HCT116 (cell line): ENCODE measurements at regions not wholly inside any gene's neighbourhood (a gene's known extent, or its start where the extent isn't known, plus 50 kb on each side); places are given as distances from the start of the nearest gene placed in this dataset.

ENCODE experiments used
- ATAC-seq: fragments of 200-7000 bp; cut with Tn5 transposase; 2 replicates; pipeline ENCODE4 v1.9.1; 2020; ENCODE audit warnings: mild to moderate bottlenecking, moderate library complexity
- BruUV-seq: library from RNA; stranded (reverse); fragments of 400-500 nt; replicated peaks from 2 replicates; lab custom pipeline; 2021; lab: Mats Ljungman, UMichigan
- CTCF ChIA-PET: fragments of 300-600 bp; sonication (Branson Sonifier 250); formaldehyde crosslinking; loops from one replicate; lab custom pipeline; 2021; ENCODE audit warnings: antibody characterized with exemption; lab: Charles Lee
- POLR2A ChIA-PET: fragments of 300-600, 350-600 bp; sonication (Branson Sonifier 250); formaldehyde crosslinking; loops from one replicate; lab custom pipeline; 2021; ENCODE audit warnings: antibody characterized with exemption; lab: Charles Lee
- RAD21 ChIA-PET, 2 experiments: fragments of 300-600 bp; sonication (Branson Sonifier 250); formaldehyde crosslinking; loops; one replicate each; lab custom pipeline; 2023; ENCODE audit warnings: low total read pairs in 2 of 2; ENCODE audit not compliant: uncharacterized antibody in 2 of 2, unreplicated experiment in 2 of 2, low non-redundant PET in 1 of 2; lab: Charles Lee
- DNase-seq: peaks from one replicate; pipeline ENCODE4 v3.0.0-alpha.2; 2010; ENCODE audit warnings: low read depth, low spot score
- H2AFZ ChIP-seq: fragments of 200-600 bp; shearing (Covaris generic), sonication (generic); 2 replicates; pipeline ENCODE4 v1.6.1; 2017; ENCODE audit warnings: low read depth, mixed run types, mixed read lengths, antibody characterized with exemption, low read length; ENCODE audit not compliant: poor library complexity, severe bottlenecking
- H3K27ac ChIP-seq: 2 replicates; pipeline ENCODE4 v1.5.1; 2012; ENCODE audit warnings: low read depth, low read length
- H3K27me3 ChIP-seq: fragments of 200-600 bp; sonication (generic); 2 replicates; pipeline ENCODE4 v1.6.1; 2016; ENCODE audit warnings: mixed run types, low read length, mixed read lengths; ENCODE audit not compliant: insufficient read depth
- H3K36me3 ChIP-seq, 2 experiments: fragments of 200-500 bp in 1 of 2; fragments of 200-600 bp in 1 of 2; sonication (Bioruptor generic) in 1 of 2; sonication (generic) in 1 of 2; 2 replicates each; pipeline versions ENCODE4 v1.5.1 to v1.6.1; 2014 to 2016; ENCODE audit warnings: low read length in 2 of 2, inconsistent platforms in 1 of 2, mixed read lengths in 1 of 2, mixed run types in 1 of 2; ENCODE audit not compliant: insufficient read depth in 2 of 2, control insufficient read depth in 1 of 2
- H3K4me1 ChIP-seq, 2 experiments: fragments of 200-600 bp in 1 of 2; sonication (generic) in 1 of 2; 2 replicates each; pipeline versions ENCODE4 v1.5.1 to v1.6.1; 2012 to 2017; ENCODE audit warnings: low read length in 2 of 2, inconsistent platforms in 1 of 2, mild to moderate bottlenecking in 1 of 2, mixed read lengths in 1 of 2, mixed run types in 1 of 2, moderate library complexity in 1 of 2; ENCODE audit not compliant: insufficient read depth in 2 of 2, control insufficient read depth in 1 of 2
- H3K4me2 ChIP-seq: fragments of 200-600 bp; sonication (generic); 2 replicates; pipeline ENCODE4 v1.6.1; 2017; ENCODE audit warnings: mixed run types, low read length, mixed read lengths
- H3K4me3 ChIP-seq, 2 experiments: fragments of 200-600 bp in 1 of 2; sonication (generic) in 1 of 2; replicated peaks in 1 of 2; 2 replicates each; pipeline ENCODE4 v1.5.1; 2011 to 2016; ENCODE audit warnings: low read length in 2 of 2, control low read depth in 1 of 2, low read depth in 1 of 2, mild to moderate bottlenecking in 1 of 2, mixed read lengths in 1 of 2, mixed run types in 1 of 2
- H3K79me2 ChIP-seq: fragments of 200-600 bp; sonication (generic); 2 replicates; pipeline ENCODE4 v1.6.1; 2017; ENCODE audit warnings: mild to moderate bottlenecking, mixed run types, low read length, moderate library complexity, mixed read lengths; ENCODE audit not compliant: insufficient read depth
- H3K9ac ChIP-seq: fragments of 200-600 bp; sonication (generic); 2 replicates; pipeline ENCODE4 v1.6.1; 2016; ENCODE audit warnings: low read length, mixed read lengths
- H3K9me2 ChIP-seq: fragments of 200-600 bp; sonication (generic), shearing (Covaris generic); 2 replicates; pipeline ENCODE4 v1.6.1; 2017; ENCODE audit warnings: mixed run types, mild to moderate bottlenecking, moderate library complexity; ENCODE audit not compliant: insufficient read depth
- H3K9me3 ChIP-seq, 2 experiments: fragments of 200-500 bp in 1 of 2; fragments of 200-600 bp in 1 of 2; sonication (Bioruptor generic) in 1 of 2; sonication (generic) in 1 of 2; 2 replicates each; pipeline ENCODE4 v1.6.1; 2014 to 2017; ENCODE audit warnings: low read length in 2 of 2, mixed read lengths in 2 of 2, inconsistent platforms in 1 of 2, low read depth in 1 of 2, mild to moderate bottlenecking in 1 of 2, mixed run types in 1 of 2, moderate library complexity in 1 of 2; ENCODE audit not compliant: control insufficient read depth in 1 of 2, insufficient read depth in 1 of 2
- H4K20me1 ChIP-seq: fragments of 200-600 bp; sonication (generic), shearing (Covaris generic); 2 replicates; pipeline ENCODE4 v1.6.1; 2017; ENCODE audit warnings: mixed run types, mild to moderate bottlenecking, moderate library complexity; ENCODE audit not compliant: insufficient read depth
- CTCF ChIP-seq, 3 experiments: fragments of 200-600 bp in 1 of 3; sonication (generic) in 1 of 3; IDR thresholded peaks in 2 of 3; conservative IDR thresholded peaks in 1 of 3; 2 replicates each; pipeline ENCODE4 v1.5.1; 2012 to 2017; ENCODE audit warnings: low read depth in 2 of 3, low read length in 2 of 3, antibody characterized with exemption in 1 of 3, borderline replicate concordance in 1 of 3, control low read depth in 1 of 3, mild to moderate bottlenecking in 1 of 3, mixed read lengths in 1 of 3, mixed run types in 1 of 3, moderate library complexity in 1 of 3; ENCODE audit not compliant: insufficient read depth in 1 of 3
- ELF1 ChIP-seq: IDR thresholded peaks from 2 replicates; pipeline ENCODE4 v1.6.1; 2012; ENCODE audit warnings: low read depth, borderline replicate concordance
- FOSL1 ChIP-seq: IDR thresholded peaks from 2 replicates; pipeline ENCODE4 v1.6.1; 2012; ENCODE audit warnings: low read depth
- JUND ChIP-seq: IDR thresholded peaks from 2 replicates; pipeline ENCODE4 v1.6.1; 2012
- MAX ChIP-seq: IDR thresholded peaks from 2 replicates; pipeline ENCODE4 v1.6.1; 2012
- POLR2A ChIP-seq: IDR thresholded peaks from 2 replicates; pipeline ENCODE4 v1.7.0; 2011; ENCODE audit warnings: borderline replicate concordance; ENCODE audit not compliant: insufficient read depth, insufficient read length; ENCODE audit errors: extremely low read depth
- SIN3A ChIP-seq: IDR thresholded peaks from 2 replicates; pipeline ENCODE4 v1.6.1; 2012; ENCODE audit warnings: low read depth
- TCF7L2 ChIP-seq: IDR thresholded peaks from 2 replicates; pipeline ENCODE4 v1.7.0; 2011; ENCODE audit warnings: borderline replicate concordance, inconsistent platforms; ENCODE audit not compliant: insufficient read depth, insufficient read length; ENCODE audit errors: extremely low read depth
- YY1 ChIP-seq: IDR thresholded peaks from 2 replicates; pipeline ENCODE4 v1.6.1; 2011; ENCODE audit warnings: low read length, low read depth, moderate library complexity, mild to moderate bottlenecking; ENCODE audit not compliant: insufficient replicate concordance; ENCODE audit errors: extremely low read depth
- ZFX ChIP-seq: fragments of 450-650 bp; IDR thresholded peaks from 2 replicates; pipeline ENCODE4 v1.6.1; 2017
- intact Hi-C: fragments of 100-400 bp; cut with micrococcal nuclease; formaldehyde crosslinking; loops from 2 replicates; pipeline ENCODE4 v1.10.0; 2022

GRCh38 chr21:35259457-35259856, 210.4 kb upstream of the RUNX1 start:
- Histone ChIP-seq H3K9ac (no peak overlapping the region), H3K79me2 (no peaks in the 10 kb centered on the region), H3K4me2 (no peak overlapping the region), H3K4me3 (no peak overlapping the region), H3K36me3 (no peaks in the 10 kb centered on the region), H3K9me2 (no peaks in the 10 kb centered on the region), H4K20me1 (no peaks in the 10 kb centered on the region), H2AFZ (peak overlapping the region; percentile 56), H3K9me3 (no peaks in the 10 kb centered on the region), H3K27me3 (no peaks in the 10 kb centered on the region), H3K4me1 (peaks cover 16 to 35% of the 10 kb centered on the region in 2 experiments), H3K27ac (no peak overlapping the region)
- ChIA-PET POLR2A (no interaction called here), RAD21 (interaction anchor here in 1 of 2 experiments (0.5 kb wide), 1 partner anchor 373 kb away, joined by 3 read pairs; no protein-coding TSS in a partner anchor), CTCF (no interaction called here)
- ATAC-seq (no peak), DNase-seq (no peak)
- no TSS peak for BruUV-seq
- intact Hi-C loops, result no loop called here
- no peak for TF ChIP-seq YY1
- no peak for TF ChIP-seq TCF7L2
- TF ChIP-seq POLR2A, result no peak
- no peak for TF ChIP-seq JUND
- TF ChIP-seq MAX, result no peak
- TF ChIP-seq ELF1, result no peak
- TF ChIP-seq SIN3A, result no peak
- no peak for TF ChIP-seq ZFX
- TF ChIP-seq FOSL1, result no peak
- TF ChIP-seq CTCF (IDR thresholded peaks at IDR 0.05 in 2 of 3, conservative IDR thresholded peaks at IDR 0.05 in 1 of 3; ENCODE audit: borderline replicate concordance in 1 of 3, insufficient read depth in 1 of 3, low read depth in 2 of 3, low read length in 2 of 3), result no peak
